Sigmoid colon (tissue), 4 donors: ENCODE measurements at regions not wholly inside any gene's neighbourhood (a gene's known extent, or its start where the extent isn't known, plus 50 kb on each side); places are given as distances from the start of the nearest gene placed in this dataset.

Source experiments
- CTCF ChIP-seq, 4 experiments: fragments of 450-650 bp in 3 of 4; fragments of 200-600 bp in 1 of 4; IDR thresholded peaks; one replicate each; pipeline ENCODE4 v1.5.1; 2016 to 2019; ENCODE audit warnings: antibody characterized with exemption in 4 of 4, mild to moderate bottlenecking in 3 of 4, moderate library complexity in 2 of 4
- EP300 ChIP-seq, 4 donors: sonication (generic); formaldehyde crosslinking; IDR thresholded peaks; one replicate each; pipeline ENCODE4 v1.6.1; 2017; ENCODE audit warnings: antibody characterized with exemption in 4 of 4
- POLR2A ChIP-seq, 2 donors: fragments of 450-650 bp; IDR thresholded peaks; one replicate each; pipeline ENCODE4 v1.6.1; 2016; ENCODE audit warnings: antibody characterized with exemption in 2 of 2, mild to moderate bottlenecking in 2 of 2, moderate library complexity in 2 of 2
- POLR2AphosphoS5 ChIP-seq, 4 donors: sonication (generic); formaldehyde crosslinking; IDR thresholded peaks; one replicate each; pipeline ENCODE4 v1.6.1; 2017; ENCODE audit warnings: antibody characterized with exemption in 4 of 4

GRCh38 chr2:151182396-151182795 is 79.3 kb downstream of the RBM43 start:
- TF ChIP-seq EP300 (IDR thresholded peaks at IDR 0.05) (no peak), CTCF (IDR thresholded peaks at IDR 0.05) (no peak), POLR2A (IDR thresholded peaks at IDR 0.05) (no peak), POLR2AphosphoS5 (IDR thresholded peaks at IDR 0.05) (no peak)
